GM13977 (cell line): ENCODE measurements at regions not wholly inside any gene's neighbourhood (a gene's known extent, or its start where the extent isn't known, plus 50 kb on each side); places are given as distances from the start of the nearest gene placed in this dataset.
A peak's percentile ranks its signal among the peaks of the same experiment; 100 is the strongest.

Experiments
- DNase-seq: peaks from one replicate; pipeline ENCODE4 v3.0.0; 2012; ENCODE audit warnings: low spot score
- CTCF ChIP-seq: IDR thresholded peaks from 2 replicates; pipeline ENCODE4 v1.5.1; 2012; ENCODE audit warnings: mild to moderate bottlenecking, control low read depth; ENCODE audit not compliant: insufficient read depth; ENCODE audit errors: extremely low read depth, missing control alignments
- in situ Hi-C: fragments of 300-500 bp; cut with MboI; formaldehyde crosslinking; loops from one replicate; pipeline ENCODE4 v1.12.0; 2022; ENCODE audit warnings: low sequenced_read_pairs, low pct_unique_long_range_greater_than_20kb, mixed read lengths, inconsistent platforms; ENCODE audit not compliant: unreplicated experiment

GRCh38 chr11:60625262-60625661 lies 74.2 kb upstream of the MS4A8 start:
- peak; percentile 9 for TF ChIP-seq CTCF
- in situ Hi-C loops: no loop called here
- DNase-seq: no peak

- DNase-seq: no peak
- in situ Hi-C loops: no loop called here
- no peak for TF ChIP-seq CTCF
These were observed 70.0 kb upstream of the MS4A8 start for GRCh38 chr11:60629399-60629798.

- in situ Hi-C loops: loop anchor here (10.0 kb wide), 1 partner anchor 287 kb away; no protein-coding TSS in a partner anchor
- TF ChIP-seq CTCF: no peak
- DNase-seq: no peak
These were observed 67.5 kb upstream of the MS4A8 start for GRCh38 chr11:60631944-60632343.

GRCh38 chr11:60633645-60634044 lies 65.8 kb upstream of the MS4A8 start:
- DNase-seq: peak; percentile 34
- in situ Hi-C loops: loop anchor here (10.0 kb wide), 1 partner anchor 289 kb away; no protein-coding TSS in a partner anchor
- no peak for TF ChIP-seq CTCF

- in situ Hi-C loops: loop anchor here (10.0 kb wide), 1 partner anchor 289 kb away; no protein-coding TSS in a partner anchor
- peak; percentile 60 for TF ChIP-seq CTCF
- DNase-seq: peak; percentile 42
These were observed 65.3 kb upstream of the MS4A8 start for GRCh38 chr11:60634126-60634525.

- in situ Hi-C loops: no loop called here
- no peak for TF ChIP-seq CTCF
- DNase-seq: no peak
These were observed 57.5 kb upstream of the MS4A8 start for GRCh38 chr11:60641940-60642339.

GRCh38 chr11:60647087-60647486 lies 52.3 kb upstream of the MS4A8 start:
- in situ Hi-C loops: no loop called here
- no peak for TF ChIP-seq CTCF
- no peak for DNase-seq
